ENCODE measurements at regions not wholly inside any gene's neighbourhood (a gene's known extent, or its start where the extent isn't known, plus 50 kb on each side); places are given as distances from the start of the nearest gene placed in this dataset.

- intact Hi-C loops (cut with DNase I; ENCODE audit: low total_unique reads), result loop anchor here (5.0 kb wide), 1 partner anchor 102 kb away; the partner anchor contains the start of gene SSBP2
- H3K27ac ChIP-seq, result no peak overlapping the region
- H3K36me3 ChIP-seq, result no peaks in the 10 kb centered on the region
- no peaks in the 10 kb centered on the region for H3K9me3 ChIP-seq
- DNase-seq (ENCODE audit: low spot score in 2 of 2), result no peak
- H3K4me1 ChIP-seq, result peaks cover 14 to 16% of the 10 kb centered on the region in 2 donors
- no peaks in the 10 kb centered on the region for H3K27me3 ChIP-seq
- no peak for TF ChIP-seq CTCF (IDR thresholded peaks at IDR 0.05)
- TF ChIP-seq POLR2A (IDR thresholded peaks at IDR 0.05), result no peak
- TF ChIP-seq POLR2AphosphoS5 (IDR thresholded peaks at IDR 0.05), result no peak
- H3K4me3 ChIP-seq, result no peak overlapping the region
Observed at GRCh38 chr5:81854485-81854884, 103.6 kb upstream of the SSBP2 start.

- Histone ChIP-seq H3K9me3 (no peaks in the 10 kb centered on the region), H3K36me3 (no peaks in the 10 kb centered on the region), H3K4me1 (peaks cover 14 to 20% of the 10 kb centered on the region in 2 donors), H3K27me3 (no peaks in the 10 kb centered on the region), H3K27ac (peak overlapping the region; percentile 90 to 93), H3K4me3 (peak overlapping the region in 2 of 3 donors; percentile 55 to 74)
- TF ChIP-seq POLR2A (IDR thresholded peaks at IDR 0.05), result no peak
- TF ChIP-seq CTCF (IDR thresholded peaks at IDR 0.05), result no peak
- TF ChIP-seq POLR2AphosphoS5 (IDR thresholded peaks at IDR 0.05), result no peak
- no peak for DNase-seq (ENCODE audit: low spot score in 2 of 2)
- intact Hi-C loops (cut with DNase I; ENCODE audit: low total_unique reads), result loop anchor here (5.0 kb wide), 1 partner anchor 101 kb away; the partner anchor contains the start of gene SSBP2
Observed at GRCh38 chr5:81853030-81853357, 102.1 kb upstream of the SSBP2 start.

- H3K36me3 ChIP-seq, result no peaks in the 10 kb centered on the region
- no peaks in the 10 kb centered on the region for H3K9me3 ChIP-seq
- intact Hi-C loops (cut with DNase I; ENCODE audit: low total_unique reads), result loop anchor here (5.0 kb wide), 1 partner anchor 100 kb away; the partner anchor contains the start of gene SSBP2
- H3K4me3 ChIP-seq, result peak overlapping the region; percentile 48 to 74 (median 55)
- no peak for TF ChIP-seq POLR2A (IDR thresholded peaks at IDR 0.05)
- no peak for TF ChIP-seq POLR2AphosphoS5 (IDR thresholded peaks at IDR 0.05)
- TF ChIP-seq CTCF (IDR thresholded peaks at IDR 0.05), result no peak
- peak overlapping the region; percentile 90 to 93 for H3K27ac ChIP-seq
- H3K4me1 ChIP-seq, result peaks cover 14 to 20% of the 10 kb centered on the region in 2 donors
- no peak for DNase-seq (ENCODE audit: low spot score in 2 of 2)
- H3K27me3 ChIP-seq, result no peaks in the 10 kb centered on the region
Observed at GRCh38 chr5:81852291-81853029, 101.6 kb upstream of the SSBP2 start.

- Histone ChIP-seq H3K4me1 (peaks cover 14 to 20% of the 10 kb centered on the region in 2 donors), H3K4me3 (peak overlapping the region; percentile 48 to 74 (median 55)), H3K27ac (peak overlapping the region; percentile 90 to 93), H3K36me3 (no peaks in the 10 kb centered on the region), H3K27me3 (no peaks in the 10 kb centered on the region), H3K9me3 (no peaks in the 10 kb centered on the region)
- intact Hi-C loops (cut with DNase I; ENCODE audit: low total_unique reads), result loop anchor here (5.0 kb wide), 1 partner anchor 99 kb away; the partner anchor contains the start of gene SSBP2
- peak; percentile 92 to 93 for DNase-seq (ENCODE audit: low spot score in 2 of 2)
- TF ChIP-seq POLR2AphosphoS5 (IDR thresholded peaks at IDR 0.05) (peak; percentile 76 to 97 (median 88)), CTCF (IDR thresholded peaks at IDR 0.05) (peak in 1 of 3 donors; percentile 27), POLR2A (IDR thresholded peaks at IDR 0.05) (peak; percentile 30)
Observed at GRCh38 chr5:81851481-81852178, 100.7 kb upstream of the SSBP2 start.
